A673 (cell line): ENCODE measurements at regions not wholly inside any gene's neighbourhood (a gene's known extent, or its start where the extent isn't known, plus 50 kb on each side); places are given as distances from the start of the nearest gene placed in this dataset.

Experiments
- BruUV-seq: library from RNA; stranded (reverse); fragments of 400-500 nt; replicated peaks from 2 replicates; lab custom pipeline; 2021; lab: Mats Ljungman, UMichigan
- CTCF ChIA-PET: fragments of 300-600 bp; sonication (Branson Sonifier 250); formaldehyde crosslinking; loops from one replicate; lab custom pipeline; 2022; ENCODE audit warnings: antibody characterized with exemption; lab: Charles Lee
- POLR2A ChIA-PET: fragments of 300-600 bp; sonication (Branson Sonifier 250); formaldehyde crosslinking; loops from one replicate; lab custom pipeline; 2022; ENCODE audit warnings: antibody characterized with exemption; ENCODE audit not compliant: low non-redundant PET; lab: Charles Lee
- DNase-seq: peaks from one replicate; pipeline ENCODE4 v3.0.0-alpha.2; 2015; ENCODE audit warnings: low spot score
- H3K27ac ChIP-seq: fragments of 200-600 bp; sonication (generic); 2 replicates; pipeline ENCODE4 v1.5.1; 2016; ENCODE audit warnings: mixed run types, low read depth, mild to moderate bottlenecking, mixed read lengths, antibody characterized with exemption, low read length; ENCODE audit not compliant: poor library complexity, severe bottlenecking
- H3K27me3 ChIP-seq: fragments of 200-600 bp; sonication (generic); replicated peaks from 2 replicates; pipeline ENCODE4 v1.6.1; 2017; ENCODE audit warnings: mixed run types, low read depth, mild to moderate bottlenecking, mixed read lengths, antibody characterized with exemption, low read length; ENCODE audit not compliant: insufficient read depth, poor library complexity
- H3K36me3 ChIP-seq: fragments of 200-600 bp; sonication (generic); 2 replicates; pipeline ENCODE4 v1.6.1; 2016; ENCODE audit warnings: mixed run types, mild to moderate bottlenecking, mixed read lengths, antibody characterized with exemption, low read length; ENCODE audit not compliant: insufficient read depth, poor library complexity, severe bottlenecking
- H3K4me1 ChIP-seq: fragments of 200-600 bp; sonication (generic); 2 replicates; pipeline ENCODE4 v1.6.1; 2017; ENCODE audit warnings: mixed run types, mild to moderate bottlenecking, mixed read lengths, antibody characterized with exemption, low read length; ENCODE audit not compliant: insufficient read depth, poor library complexity, severe bottlenecking
- H3K4me3 ChIP-seq: fragments of 200-600 bp; sonication (generic); 2 replicates; pipeline ENCODE4 v1.5.1; 2016; ENCODE audit warnings: low read depth, mixed run types, mild to moderate bottlenecking, mixed read lengths, low read length; ENCODE audit not compliant: poor library complexity, severe bottlenecking
- H3K9me3 ChIP-seq: fragments of 200-600 bp; sonication (generic); 2 replicates; pipeline ENCODE4 v1.6.1; 2016; ENCODE audit warnings: mixed run types, low read depth, mild to moderate bottlenecking, mixed read lengths, antibody characterized with exemption, low read length; ENCODE audit not compliant: poor library complexity, severe bottlenecking
- CTCF ChIP-seq: fragments of 300-800, 200-600 bp; sonication (generic); conservative IDR thresholded peaks from 2 replicates; pipeline ENCODE4 v1.5.1; 2017; ENCODE audit warnings: low read depth, mild to moderate bottlenecking, antibody characterized with exemption, low read length, moderate library complexity, mixed read lengths
- EZH2 ChIP-seq: fragments of 200-600 bp; sonication (generic); IDR thresholded peaks from 2 replicates; pipeline ENCODE4 v1.6.1; 2017; ENCODE audit warnings: borderline replicate concordance, low read depth, mild to moderate bottlenecking, mixed read lengths, antibody characterized with exemption, low read length; ENCODE audit not compliant: poor library complexity, severe bottlenecking
- intact Hi-C: fragments of 100-400 bp; cut with micrococcal nuclease; formaldehyde crosslinking; loops from one replicate; pipeline ENCODE4 v1.10.0; 2022; ENCODE audit not compliant: unreplicated experiment

DNA sequence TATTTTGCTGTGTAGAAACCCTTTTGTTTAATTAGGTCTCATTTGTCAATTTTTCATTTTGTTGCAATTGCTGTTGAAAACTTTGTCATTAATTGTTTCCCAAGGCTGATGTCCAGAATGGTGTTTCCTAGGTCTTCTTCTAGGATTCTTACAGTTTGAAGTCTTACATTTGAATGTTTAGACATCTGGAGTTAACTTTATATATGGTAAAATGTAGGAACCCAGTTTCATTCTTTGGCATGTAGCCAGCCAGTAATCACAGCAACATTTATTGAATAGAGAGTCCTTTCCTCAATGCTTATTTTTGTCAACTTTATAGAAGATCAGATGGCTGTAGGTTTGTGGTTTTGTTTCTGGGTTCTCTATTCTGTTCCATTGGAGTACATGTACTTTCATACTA is 1290.8 kb upstream of the CDH9 start:
- intact Hi-C loops, result no loop called here
- ChIA-PET POLR2A (no interaction called here), CTCF (no interaction called here)
- H3K9me3 ChIP-seq, result no peaks in the 10 kb centered on the region
- DNase-seq, result no peak
- no TSS peak for BruUV-seq
- no peaks in the 10 kb centered on the region for H3K36me3 ChIP-seq
- H3K27me3 ChIP-seq, result no peaks in the 10 kb centered on the region
- no peaks in the 10 kb centered on the region for H3K4me1 ChIP-seq
- TF ChIP-seq EZH2, result no peak
- no peak for TF ChIP-seq CTCF
- H3K4me3 ChIP-seq, result no peak overlapping the region
- no peak overlapping the region for H3K27ac ChIP-seq

DNA sequence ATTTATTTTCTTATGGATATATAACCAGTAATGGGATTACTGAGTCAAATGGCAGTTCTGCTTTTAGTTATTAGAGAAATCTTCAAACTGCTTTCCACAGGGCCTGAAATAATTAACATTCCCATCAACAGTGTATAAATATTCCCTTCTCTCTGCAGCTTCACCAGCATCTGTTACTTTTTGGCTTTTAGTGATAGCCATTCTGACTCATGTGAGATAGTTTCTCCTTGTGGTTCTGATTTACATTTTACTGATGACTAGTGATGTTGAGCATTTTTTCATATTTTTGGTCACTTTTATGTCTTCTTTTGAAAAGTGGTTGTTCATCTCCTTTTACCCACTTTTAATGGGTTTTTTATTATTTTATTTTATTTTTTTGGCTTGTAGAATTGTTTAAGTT is 1290.3 kb upstream of the CDH9 start:
- ChIA-PET POLR2A (no interaction called here), CTCF (no interaction called here)
- no TSS peak for BruUV-seq
- H3K36me3 ChIP-seq, result no peaks in the 10 kb centered on the region
- H3K4me3 ChIP-seq, result no peak overlapping the region
- no peak overlapping the region for H3K27ac ChIP-seq
- intact Hi-C loops, result no loop called here
- no peaks in the 10 kb centered on the region for H3K9me3 ChIP-seq
- DNase-seq, result no peak
- TF ChIP-seq EZH2 (no peak), CTCF (no peak)
- H3K27me3 ChIP-seq, result no peaks in the 10 kb centered on the region
- no peaks in the 10 kb centered on the region for H3K4me1 ChIP-seq

GRCh38 chr5:28324174-28324573 is 1285.8 kb upstream of the CDH9 start:
- TF ChIP-seq CTCF (no peak), EZH2 (no peak)
- CTCF ChIA-PET, result no interaction called here

More at GRCh38 chr5:28324174-28324573, 1285.8 kb upstream of the CDH9 start:
- no peaks in the 10 kb centered on the region for H3K27me3 ChIP-seq
- DNase-seq, result no peak
- POLR2A ChIA-PET, result no interaction called here
- H3K4me1 ChIP-seq, result no peaks in the 10 kb centered on the region
- BruUV-seq, result no TSS peak
- no peaks in the 10 kb centered on the region for H3K9me3 ChIP-seq
- H3K27ac ChIP-seq, result no peak overlapping the region
- H3K36me3 ChIP-seq, result no peaks in the 10 kb centered on the region
- intact Hi-C loops, result no loop called here
- H3K4me3 ChIP-seq, result no peak overlapping the region
